Suprapubic skin (tissue), 4 donors: ENCODE measurements at regions not wholly inside any gene's neighbourhood (a gene's known extent, or its start where the extent isn't known, plus 50 kb on each side); places are given as distances from the start of the nearest gene placed in this dataset.
"Not testable (repeated sequence)": the region's sequence is repeated elsewhere in the genome, so short reads cannot be mapped to it uniquely, and the experiment has no call there.

Experiments used
- DNase-seq, 2 donors: peaks; one replicate each; pipeline ENCODE4 v3.0.0-alpha.2; 2019; ENCODE audit warnings: low spot score in 2 of 2
- H3K27ac ChIP-seq: fragments of 200-600 bp; sonication (generic); one replicate; pipeline ENCODE4 v1.5.1; 2019
- H3K27me3 ChIP-seq: fragments of 200-600 bp; sonication (generic); one replicate; pipeline ENCODE4 v1.5.1; 2019
- H3K36me3 ChIP-seq: fragments of 200-600 bp; sonication (generic); one replicate; pipeline ENCODE4 v1.5.1; 2019
- H3K4me1 ChIP-seq: fragments of 200-600 bp; sonication (generic); one replicate; pipeline ENCODE4 v1.5.1; 2019
- H3K4me3 ChIP-seq: fragments of 200-600 bp; sonication (generic); one replicate; pipeline ENCODE4 v1.5.1; 2019; ENCODE audit warnings: mild to moderate bottlenecking
- H3K9me3 ChIP-seq: fragments of 200-600 bp; sonication (generic); one replicate; pipeline ENCODE4 v1.5.1; 2019
- EP300 ChIP-seq: sonication (generic); formaldehyde crosslinking; IDR thresholded peaks from one replicate; pipeline ENCODE4 v1.6.1; 2017; ENCODE audit warnings: antibody characterized with exemption
- POLR2A ChIP-seq, 2 donors: fragments of 450-650 bp; IDR thresholded peaks; one replicate each; pipeline ENCODE4 v1.6.1; 2017; ENCODE audit warnings: antibody characterized with exemption in 2 of 2, mild to moderate bottlenecking in 2 of 2, moderate library complexity in 2 of 2
- POLR2AphosphoS5 ChIP-seq, 3 donors: sonication (generic); formaldehyde crosslinking; IDR thresholded peaks; one replicate each; pipeline ENCODE4 v1.6.1; 2017; ENCODE audit warnings: antibody characterized with exemption in 3 of 3
- WGBS: methylation state at CpG from one replicate; pipeline ENCODE4 v1.1.5; 2018; 5-methylcytosine and 5-hydroxymethylcytosine counted together
- TF ChIP-seq, protein P1 (sequence below), 2 donors: fragments of 200-600 bp in 1 of 2; fragments of 450-650 bp in 1 of 2; sonication (generic) in 1 of 2; IDR thresholded peaks; one replicate each; pipeline ENCODE4 v1.5.1; 2016 to 2019; ENCODE audit warnings: antibody characterized with exemption in 2 of 2, mild to moderate bottlenecking in 1 of 2, moderate library complexity in 1 of 2

DNA sequence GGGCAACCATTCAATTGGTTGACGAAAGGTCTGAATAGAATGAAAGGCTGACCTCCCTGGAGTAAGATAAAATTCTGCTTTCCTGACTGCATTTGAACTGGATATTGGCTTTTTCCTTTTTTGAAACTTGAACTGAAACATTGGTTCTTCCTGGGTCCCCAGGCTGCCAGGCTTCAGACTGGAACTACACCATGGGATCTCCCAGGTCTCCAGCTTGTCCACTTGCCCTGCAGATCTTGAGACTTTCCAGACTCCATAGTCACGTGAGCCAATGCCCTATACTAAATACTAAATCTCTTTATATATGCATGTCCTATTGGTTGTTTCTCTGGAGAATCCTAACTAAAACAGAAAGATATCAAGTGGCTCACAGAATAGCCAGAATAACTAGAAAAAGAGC lies 118.7 kb upstream of the KRR1 start:
- Histone ChIP-seq H3K27ac (no peak overlapping the region), H3K4me1 (no peaks in the 10 kb centered on the region), H3K36me3 (no peaks in the 10 kb centered on the region), H3K9me3 (no peaks in the 10 kb centered on the region), H3K27me3 (no peaks in the 10 kb centered on the region), H3K4me3 (no peak overlapping the region)
- no peak for DNase-seq
- no peak for TF ChIP-seq EP300
- TF ChIP-seq POLR2A (IDR thresholded peaks at IDR 0.05) = no peak
- TF ChIP-seq, protein P1, sequence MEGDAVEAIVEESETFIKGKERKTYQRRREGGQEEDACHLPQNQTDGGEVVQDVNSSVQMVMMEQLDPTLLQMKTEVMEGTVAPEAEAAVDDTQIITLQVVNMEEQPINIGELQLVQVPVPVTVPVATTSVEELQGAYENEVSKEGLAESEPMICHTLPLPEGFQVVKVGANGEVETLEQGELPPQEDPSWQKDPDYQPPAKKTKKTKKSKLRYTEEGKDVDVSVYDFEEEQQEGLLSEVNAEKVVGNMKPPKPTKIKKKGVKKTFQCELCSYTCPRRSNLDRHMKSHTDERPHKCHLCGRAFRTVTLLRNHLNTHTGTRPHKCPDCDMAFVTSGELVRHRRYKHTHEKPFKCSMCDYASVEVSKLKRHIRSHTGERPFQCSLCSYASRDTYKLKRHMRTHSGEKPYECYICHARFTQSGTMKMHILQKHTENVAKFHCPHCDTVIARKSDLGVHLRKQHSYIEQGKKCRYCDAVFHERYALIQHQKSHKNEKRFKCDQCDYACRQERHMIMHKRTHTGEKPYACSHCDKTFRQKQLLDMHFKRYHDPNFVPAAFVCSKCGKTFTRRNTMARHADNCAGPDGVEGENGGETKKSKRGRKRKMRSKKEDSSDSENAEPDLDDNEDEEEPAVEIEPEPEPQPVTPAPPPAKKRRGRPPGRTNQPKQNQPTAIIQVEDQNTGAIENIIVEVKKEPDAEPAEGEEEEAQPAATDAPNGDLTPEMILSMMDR (IDR thresholded peaks at IDR 0.05) = no peak
- no peak for TF ChIP-seq POLR2AphosphoS5 (IDR thresholded peaks at IDR 0.05)
- WGBS = 46% methylated on average over 2 of the region's 2 CpGs

DNA sequence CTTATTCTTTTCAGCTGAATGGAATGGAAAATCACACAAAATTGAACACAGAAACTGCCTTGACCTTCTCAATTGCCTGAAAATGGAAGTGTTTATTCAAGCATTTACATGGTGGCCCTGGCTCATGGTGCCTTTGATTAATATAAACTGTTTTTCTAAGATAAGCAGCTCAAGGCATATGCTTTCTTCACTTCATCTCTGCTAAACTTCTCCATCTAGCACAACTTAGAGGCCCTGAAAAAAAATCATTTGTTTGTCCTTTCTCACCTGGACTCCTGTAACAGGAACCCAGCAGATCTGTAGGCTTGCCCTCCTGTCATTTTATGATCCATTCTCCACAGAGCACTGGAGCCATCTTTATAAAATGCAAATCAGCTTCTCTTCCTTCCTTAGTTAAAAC lies 117.5 kb upstream of the KRR1 start:
- no peaks in the 10 kb centered on the region for H3K27me3 ChIP-seq
- no peak overlapping the region for H3K4me3 ChIP-seq
- H3K27ac ChIP-seq = no peak overlapping the region
- no peak for DNase-seq
- no peaks in the 10 kb centered on the region for H3K36me3 ChIP-seq
- H3K4me1 ChIP-seq = no peaks in the 10 kb centered on the region
- H3K9me3 ChIP-seq = no peaks in the 10 kb centered on the region
- TF ChIP-seq, protein P1 (IDR thresholded peaks at IDR 0.05) = no peak
- no peak for TF ChIP-seq EP300
- TF ChIP-seq POLR2A (IDR thresholded peaks at IDR 0.05) = no peak
- no peak for TF ChIP-seq POLR2AphosphoS5 (IDR thresholded peaks at IDR 0.05)

DNA sequence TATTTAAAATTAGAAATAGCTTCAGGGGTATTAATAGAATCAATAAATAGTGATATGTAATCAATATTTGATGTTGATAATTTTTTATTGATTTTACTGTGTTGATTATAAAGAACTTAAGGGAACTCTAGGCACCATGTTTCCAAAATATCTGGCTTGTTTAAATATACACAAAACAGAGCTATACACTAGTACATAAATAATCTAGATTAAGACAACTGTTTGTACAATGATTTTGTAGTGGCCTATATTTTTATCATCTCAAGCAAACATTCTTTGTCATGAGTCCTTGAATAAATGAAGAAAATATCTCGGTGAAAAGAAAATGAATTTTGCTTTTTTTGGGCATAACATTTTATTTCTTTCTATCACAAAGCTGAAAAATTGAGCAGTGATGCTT lies 117.1 kb upstream of the KRR1 start:
- WGBS = 93% methylated on average over 1 of the region's 1 CpG
- H3K27me3 ChIP-seq = no peaks in the 10 kb centered on the region
- H3K36me3 ChIP-seq = no peaks in the 10 kb centered on the region
- DNase-seq = no peak
- no peak overlapping the region for H3K4me3 ChIP-seq
- no peaks in the 10 kb centered on the region for H3K9me3 ChIP-seq
- no peak overlapping the region for H3K27ac ChIP-seq
- H3K4me1 ChIP-seq = no peaks in the 10 kb centered on the region
- TF ChIP-seq, protein P1 (IDR thresholded peaks at IDR 0.05) = no peak

DNA sequence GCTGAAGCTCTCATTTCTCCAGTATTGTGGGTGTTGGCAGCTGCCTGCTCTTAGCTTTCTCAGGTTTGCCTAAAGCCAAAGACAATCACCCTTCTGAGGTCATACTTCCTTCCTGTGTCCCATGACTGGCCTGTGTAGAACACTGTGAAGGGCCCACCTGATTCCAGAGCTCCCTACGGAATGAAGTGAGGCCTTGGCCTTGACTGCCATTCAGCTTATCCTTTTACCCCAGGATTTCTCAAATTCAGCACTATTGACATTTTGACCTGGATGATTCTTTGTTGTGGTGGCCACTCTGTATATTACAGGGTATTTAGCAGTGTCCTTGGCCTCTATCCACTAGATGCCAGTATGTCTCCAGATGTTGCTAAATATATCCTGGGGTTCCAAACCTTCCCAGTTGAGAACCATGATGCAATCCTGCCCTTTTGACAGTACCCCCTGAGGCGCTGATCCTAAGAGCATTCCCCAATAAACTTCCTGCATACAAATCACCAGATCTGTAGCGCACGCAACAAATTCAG lies 112.3 kb upstream of the KRR1 start:
- H3K27me3 ChIP-seq = no peaks in the 10 kb centered on the region
- no peaks in the 10 kb centered on the region for H3K4me1 ChIP-seq
- H3K9me3 ChIP-seq = no peaks in the 10 kb centered on the region
- no peak overlapping the region for H3K4me3 ChIP-seq
- H3K27ac ChIP-seq = no peak overlapping the region
- no peak for DNase-seq
- 83% methylated on average over 4 of the region's 4 CpGs for WGBS
- TF ChIP-seq POLR2A (IDR thresholded peaks at IDR 0.05) (no peak), POLR2AphosphoS5 (IDR thresholded peaks at IDR 0.05) (no peak), EP300 (no peak)
- TF ChIP-seq, protein P1 (IDR thresholded peaks at IDR 0.05) = no peak
- H3K36me3 ChIP-seq = no peaks in the 10 kb centered on the region

DNA sequence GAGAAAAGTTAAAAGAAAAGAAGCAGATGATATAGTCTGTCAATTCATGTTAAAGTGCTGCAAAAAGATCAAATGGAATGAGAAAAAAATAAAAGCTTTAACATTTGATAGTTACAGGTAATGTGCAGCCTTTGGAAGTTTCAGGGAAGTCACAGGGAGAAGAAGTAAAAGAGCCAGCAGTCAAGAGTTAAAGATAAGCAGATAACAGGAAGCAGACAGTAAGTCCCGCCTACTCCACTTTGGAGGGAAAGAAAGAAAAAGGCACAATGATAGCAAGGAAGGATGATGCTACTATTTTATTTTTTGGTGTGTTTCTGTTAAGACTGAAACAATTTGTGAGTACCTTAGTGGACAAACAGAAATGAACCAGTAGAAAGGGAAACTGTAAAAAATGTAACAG lies 111.1 kb upstream of the KRR1 start:
- Histone ChIP-seq H3K27ac (no peak overlapping the region), H3K9me3 (no peaks in the 10 kb centered on the region), H3K4me1 (no peaks in the 10 kb centered on the region), H3K4me3 (no peak overlapping the region), H3K36me3 (no peaks in the 10 kb centered on the region), H3K27me3 (no peaks in the 10 kb centered on the region)
- 75% methylated on average over 1 of the region's 1 CpG for WGBS
- TF ChIP-seq, protein P1 (IDR thresholded peaks at IDR 0.05) = no peak
- TF ChIP-seq POLR2A (IDR thresholded peaks at IDR 0.05) (no peak), EP300 (no peak)
- no peak for DNase-seq

DNA sequence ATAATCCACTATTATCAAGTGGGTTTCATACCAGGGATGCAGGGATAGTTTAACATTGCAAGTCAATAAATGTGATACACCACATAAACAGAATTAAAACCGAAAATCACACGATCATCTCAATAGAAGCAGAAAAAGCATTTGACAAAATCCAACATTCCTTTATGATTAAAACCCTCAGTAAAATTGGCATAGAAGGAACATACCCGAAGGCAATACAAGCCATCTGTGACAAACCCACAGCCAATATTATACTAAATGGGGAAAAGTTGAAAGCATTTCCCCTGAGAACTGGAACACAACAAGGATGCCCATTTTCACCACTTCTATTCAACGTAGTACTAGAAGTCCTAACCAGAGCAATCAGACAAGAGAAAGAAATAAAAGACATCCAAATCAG lies 103.0 kb upstream of the KRR1 start:
- 45% methylated on average over 4 of the region's 4 CpGs for WGBS
- not testable (repeated sequence) for H3K4me3 ChIP-seq, DNase-seq, H3K27me3 ChIP-seq, H3K9me3 ChIP-seq, H3K27ac ChIP-seq, H3K4me1 ChIP-seq, H3K36me3 ChIP-seq
